GM21367 (cell line): ENCODE measurements at regions not wholly inside any gene's neighbourhood (a gene's known extent, or its start where the extent isn't known, plus 50 kb on each side); places are given as distances from the start of the nearest gene placed in this dataset.

Source experiments
- ATAC-seq: cut with Tn5 transposase; IDR thresholded peaks from one replicate; pipeline ENCODE4 v1.9.1; 2021; ENCODE audit not compliant: unreplicated experiment

DNA sequence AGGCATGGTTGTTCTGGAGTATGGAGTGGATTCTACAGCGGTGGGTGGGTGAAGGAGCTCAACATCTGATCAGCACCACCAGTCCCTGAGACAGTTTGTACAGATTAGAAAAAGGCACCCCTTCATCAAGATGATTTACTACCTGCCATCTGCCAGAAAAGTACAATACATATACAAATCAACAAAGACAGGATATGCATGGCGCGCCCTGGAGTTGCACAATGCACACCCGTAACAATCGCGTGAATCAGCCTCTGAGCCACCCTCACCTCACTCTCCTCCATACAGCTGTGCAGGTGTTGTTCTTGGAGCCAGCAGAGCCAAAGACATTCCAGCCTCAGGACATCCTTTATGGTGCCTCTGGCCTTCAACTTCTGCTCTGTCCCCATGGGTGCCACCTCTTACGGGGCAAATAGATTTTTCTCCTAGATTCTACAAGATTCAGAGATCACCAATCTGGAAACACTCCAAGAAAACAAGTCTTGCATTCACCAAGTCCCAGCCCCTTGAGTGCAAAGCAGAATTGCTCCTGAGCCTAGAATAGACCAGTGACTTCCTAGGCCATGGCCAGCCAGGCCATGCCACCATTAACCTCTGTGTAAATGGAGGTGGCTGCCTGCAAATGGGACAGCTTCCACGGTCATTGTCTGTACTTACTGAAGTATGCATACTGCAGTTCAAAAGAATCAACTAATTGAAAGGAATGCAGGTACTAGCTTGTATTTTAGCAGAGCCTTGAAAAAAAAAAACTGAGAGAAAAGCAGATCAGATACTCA lies 490.9 kb downstream of the SOX6 start:
- ATAC-seq = no peak

DNA sequence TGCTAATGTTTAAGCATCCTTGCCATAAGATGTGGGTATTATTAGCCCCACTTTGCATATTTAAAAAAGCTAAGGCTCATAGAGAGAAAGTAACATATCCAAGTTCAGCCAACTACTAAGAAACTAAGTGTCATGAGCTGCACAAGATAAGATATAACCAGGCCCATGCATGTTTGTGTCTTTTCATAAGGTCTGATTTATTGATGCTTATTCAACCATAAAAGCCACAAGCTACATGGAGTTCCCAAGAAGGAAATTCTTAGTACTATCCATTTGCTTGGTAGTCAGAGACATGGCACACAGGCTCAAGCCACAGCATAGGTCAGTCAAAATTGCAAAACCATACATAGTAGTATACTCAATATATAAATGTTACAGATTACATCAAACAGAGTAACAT lies 488.5 kb downstream of the SOX6 start:
- no peak for ATAC-seq

DNA sequence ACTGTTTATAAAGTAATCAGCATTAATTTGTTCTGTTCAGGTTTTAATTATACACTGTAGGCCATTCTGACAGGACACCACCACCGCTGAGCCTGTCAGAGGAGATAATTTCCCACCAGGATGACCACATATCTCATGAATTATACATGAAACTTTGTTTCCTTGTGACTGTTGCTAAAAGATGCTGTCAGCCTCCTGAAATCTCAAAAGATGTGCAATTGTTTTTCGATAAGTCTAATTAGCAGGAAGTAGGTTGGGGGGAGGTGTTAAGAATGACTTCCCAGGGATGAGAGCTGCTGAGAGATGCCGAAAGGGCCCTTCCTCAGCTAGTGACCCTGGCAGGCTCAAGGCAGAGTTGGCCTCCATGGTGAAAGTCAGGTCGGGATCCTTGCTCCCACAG lies 485.4 kb downstream of the SOX6 start:
- no peak for ATAC-seq

DNA sequence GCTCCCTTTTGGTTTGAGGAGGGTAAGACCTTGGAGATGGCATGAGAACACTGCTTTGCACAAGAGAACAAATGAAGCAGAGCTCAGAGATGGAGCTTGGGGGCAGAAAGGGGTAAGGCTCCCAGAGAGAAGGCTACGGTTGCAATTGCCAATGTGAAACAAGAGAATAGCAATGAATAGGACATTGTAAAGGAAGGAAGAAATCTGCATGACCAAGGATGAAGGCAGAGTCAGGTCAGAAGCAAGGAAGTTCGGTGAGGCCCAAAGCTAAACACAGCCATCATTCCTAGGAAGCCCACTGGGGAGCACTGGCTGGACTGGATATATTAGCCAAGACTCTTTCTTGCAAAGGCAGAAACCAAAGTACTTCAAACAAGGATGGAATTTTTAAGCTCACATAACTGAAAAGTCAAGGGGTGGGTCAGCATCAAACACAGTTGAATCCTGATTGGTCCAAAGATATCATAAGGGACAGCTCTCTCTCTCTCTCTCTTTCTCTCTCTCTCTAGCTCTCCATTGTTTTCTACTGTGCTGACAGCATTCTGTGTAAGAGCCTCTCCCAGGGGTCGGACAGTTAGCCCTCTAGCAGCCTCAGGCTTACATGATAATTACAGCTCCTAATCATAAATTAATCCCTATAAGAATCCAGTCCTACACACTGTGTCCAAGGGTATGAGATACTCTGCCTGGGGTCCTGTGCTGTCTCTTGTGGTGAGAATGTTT lies 484.3 kb downstream of the SOX6 start:
- ATAC-seq = no peak

DNA sequence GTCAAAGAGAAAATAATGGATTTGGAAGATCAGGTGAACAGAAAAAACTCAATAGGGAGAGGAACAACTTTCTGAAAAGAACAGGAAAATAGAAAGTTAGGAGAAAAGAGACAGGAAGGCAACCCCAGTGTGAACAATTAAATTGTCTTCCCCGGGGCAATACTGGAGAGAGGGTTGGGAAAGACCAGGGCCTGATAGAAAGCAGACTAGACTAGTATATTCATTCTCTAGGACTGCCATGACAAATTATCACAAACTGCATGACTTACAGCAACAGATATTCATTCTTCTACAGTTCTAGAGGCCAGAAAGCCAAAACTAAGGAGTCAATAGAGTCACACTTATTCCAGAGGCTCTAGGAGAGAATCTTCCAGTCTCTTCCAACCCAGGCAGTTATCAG lies 482.8 kb downstream of the SOX6 start:
- no peak for ATAC-seq

DNA sequence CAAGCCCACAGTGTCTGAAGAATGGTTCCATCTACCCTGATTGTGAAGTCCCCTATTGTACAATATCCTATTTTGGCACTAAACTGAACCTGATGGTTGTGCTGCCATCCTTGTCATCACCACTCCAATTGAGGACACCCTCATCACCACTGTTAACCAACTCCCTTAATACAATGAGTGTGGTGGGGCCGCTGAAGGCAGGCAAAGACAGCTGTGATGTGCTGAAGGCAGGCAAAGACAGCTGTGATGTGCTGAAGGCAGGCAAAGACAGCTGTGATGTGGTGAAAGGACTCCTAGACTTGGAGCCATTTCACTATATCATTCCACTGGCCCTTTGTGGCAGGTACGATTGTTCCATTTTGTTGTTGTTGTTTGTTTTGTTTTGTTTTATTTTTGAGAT lies 481.6 kb downstream of the SOX6 start:
- ATAC-seq = no peak

DNA sequence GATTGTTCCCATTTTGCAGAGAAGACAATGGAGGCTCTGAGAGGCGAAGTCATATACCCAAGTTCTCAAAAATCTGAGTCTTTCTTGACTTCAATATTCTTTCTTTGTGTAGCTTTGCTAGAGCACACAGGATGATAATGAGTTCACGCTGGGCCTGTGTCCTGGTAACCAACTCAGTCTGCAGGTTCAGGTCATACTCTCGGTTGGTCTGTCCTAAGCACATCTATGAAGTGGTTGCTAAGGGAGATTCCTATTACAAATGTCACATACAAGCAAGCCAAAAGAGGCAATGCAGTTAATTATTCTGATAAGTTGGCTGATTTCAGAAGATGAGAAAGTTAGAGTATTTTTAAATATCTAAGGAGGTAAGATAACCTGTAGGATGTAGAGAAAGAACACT lies 481.0 kb downstream of the SOX6 start:
- ATAC-seq = no peak

DNA sequence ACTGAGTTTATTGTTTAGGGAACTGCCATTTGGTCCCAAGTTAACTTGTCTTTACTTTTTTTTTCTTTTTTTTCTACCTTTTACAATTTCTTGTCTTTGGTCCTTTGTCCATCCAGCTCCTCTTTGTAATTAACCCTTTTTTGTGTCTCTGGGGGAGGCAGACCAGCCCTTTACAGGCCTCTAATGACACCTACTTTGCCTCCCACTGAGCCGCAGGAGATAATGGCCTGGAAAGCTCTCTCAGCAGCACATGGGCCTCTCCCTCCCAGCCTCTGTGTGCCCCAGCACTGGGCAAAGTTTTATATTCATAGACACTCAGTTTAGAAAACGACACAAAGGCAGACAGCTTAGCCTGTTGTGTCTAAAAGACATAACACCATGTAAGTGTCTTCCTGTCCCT lies 480.4 kb downstream of the SOX6 start:
- no peak for ATAC-seq

DNA sequence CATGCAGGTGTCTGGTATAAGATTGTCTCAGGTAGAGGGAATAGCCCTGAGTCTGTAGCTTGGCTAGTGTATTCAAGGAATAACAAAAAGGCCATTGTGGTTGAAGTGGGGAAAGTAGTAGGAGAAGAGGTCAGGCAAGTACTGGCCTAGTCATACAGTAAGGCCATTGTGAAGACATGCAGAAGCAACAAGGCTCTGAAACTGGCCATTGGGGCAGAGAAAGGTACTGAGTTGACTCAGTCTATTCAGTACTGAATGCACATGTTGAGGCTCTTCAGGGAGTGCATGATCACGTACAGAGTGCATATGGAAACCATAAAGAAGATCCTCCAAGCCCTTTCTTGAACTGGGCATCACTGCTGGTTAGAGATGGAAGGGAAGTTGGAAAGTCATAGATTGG lies 477.6 kb downstream of the SOX6 start:
- no peak for ATAC-seq

DNA sequence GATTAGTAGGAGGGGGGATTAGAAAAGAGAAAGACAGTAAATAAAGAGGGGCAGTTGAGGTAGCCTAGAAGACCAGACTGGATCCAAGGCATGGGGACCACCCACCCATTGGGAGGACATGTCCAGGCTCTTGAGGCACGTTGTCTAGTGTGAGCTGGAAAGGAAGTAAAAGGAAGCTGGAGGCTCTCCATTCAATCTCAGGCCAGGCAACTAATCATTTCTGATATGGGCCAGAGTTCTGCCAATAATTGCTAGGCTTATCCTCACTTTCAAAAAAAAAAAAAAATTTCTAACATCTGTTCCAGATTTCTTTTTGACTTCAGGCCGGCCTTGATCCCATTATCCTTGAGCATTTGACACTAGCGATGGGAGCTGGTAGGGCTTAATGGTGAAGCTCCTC lies 476.1 kb downstream of the SOX6 start:
- no peak for ATAC-seq

DNA sequence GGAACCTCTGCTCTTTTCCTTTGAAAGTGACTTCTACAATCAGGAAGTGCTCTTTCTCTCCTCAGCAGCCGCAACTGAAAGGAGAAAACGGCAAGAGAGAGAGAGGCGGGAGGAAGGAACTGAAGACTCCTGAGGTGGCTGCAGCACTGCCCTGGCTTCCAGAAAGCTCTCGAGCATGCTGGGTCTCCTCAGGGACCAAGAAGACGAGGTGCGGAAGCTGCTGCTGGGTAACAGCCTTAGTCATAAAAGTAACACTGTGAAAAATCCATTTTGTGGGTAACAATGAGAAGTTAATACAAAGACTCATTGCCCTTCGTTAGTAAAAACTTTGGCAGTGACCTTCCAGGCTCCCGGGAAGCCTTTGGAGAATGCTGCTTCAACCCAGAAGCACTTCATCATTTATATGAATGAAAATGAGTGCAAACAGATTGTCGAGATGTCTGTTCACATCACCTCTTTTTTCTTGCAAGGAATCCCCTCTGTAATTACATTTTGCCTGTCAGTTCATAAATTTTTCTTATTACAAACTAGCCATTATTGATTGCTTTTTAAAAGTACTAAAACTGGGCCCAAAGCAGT lies 473.4 kb downstream of the SOX6 start:
- ATAC-seq = no peak

DNA sequence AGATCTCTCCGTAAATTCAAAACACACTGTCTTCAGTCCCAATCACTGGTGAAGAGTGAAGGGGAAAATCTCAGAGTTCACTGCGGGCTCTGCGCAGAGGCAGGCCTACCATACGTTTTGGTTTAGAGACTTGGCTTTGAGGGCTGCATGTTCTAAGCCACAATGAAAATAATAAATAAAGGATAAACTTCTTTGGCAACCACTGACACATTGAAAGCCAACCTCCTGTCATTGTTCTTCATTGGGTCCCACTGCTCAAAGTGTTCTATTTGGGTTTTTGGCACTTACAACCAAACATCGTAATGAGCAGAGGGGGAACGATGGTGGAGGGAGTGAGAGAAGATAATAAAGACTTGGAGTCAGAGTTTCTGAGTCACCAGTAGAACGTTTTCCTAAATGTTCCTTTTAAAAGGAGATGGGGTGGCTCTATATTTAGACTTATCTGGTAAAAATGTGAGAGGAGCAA lies 472.9 kb downstream of the SOX6 start:
- no peak for ATAC-seq

DNA sequence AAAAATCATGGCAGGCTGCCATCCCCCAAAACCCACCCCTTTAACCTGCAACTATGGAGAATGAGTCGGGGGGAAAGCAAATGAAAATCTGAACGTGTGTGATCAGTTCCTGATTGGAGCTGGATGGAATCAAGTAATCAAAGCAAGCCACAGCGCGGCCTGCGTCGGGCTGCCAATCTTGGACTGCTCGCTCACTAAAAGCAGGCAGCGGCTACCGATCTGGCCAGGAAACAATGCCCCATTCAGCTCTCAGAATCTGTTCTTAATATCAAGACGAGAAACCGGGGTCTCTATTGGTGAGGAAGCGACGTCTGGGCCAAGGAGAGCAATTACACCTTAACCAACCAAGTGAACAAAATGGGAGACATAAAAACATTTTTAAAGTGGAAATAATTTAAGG lies 472.2 kb downstream of the SOX6 start:
- ATAC-seq = no peak

DNA sequence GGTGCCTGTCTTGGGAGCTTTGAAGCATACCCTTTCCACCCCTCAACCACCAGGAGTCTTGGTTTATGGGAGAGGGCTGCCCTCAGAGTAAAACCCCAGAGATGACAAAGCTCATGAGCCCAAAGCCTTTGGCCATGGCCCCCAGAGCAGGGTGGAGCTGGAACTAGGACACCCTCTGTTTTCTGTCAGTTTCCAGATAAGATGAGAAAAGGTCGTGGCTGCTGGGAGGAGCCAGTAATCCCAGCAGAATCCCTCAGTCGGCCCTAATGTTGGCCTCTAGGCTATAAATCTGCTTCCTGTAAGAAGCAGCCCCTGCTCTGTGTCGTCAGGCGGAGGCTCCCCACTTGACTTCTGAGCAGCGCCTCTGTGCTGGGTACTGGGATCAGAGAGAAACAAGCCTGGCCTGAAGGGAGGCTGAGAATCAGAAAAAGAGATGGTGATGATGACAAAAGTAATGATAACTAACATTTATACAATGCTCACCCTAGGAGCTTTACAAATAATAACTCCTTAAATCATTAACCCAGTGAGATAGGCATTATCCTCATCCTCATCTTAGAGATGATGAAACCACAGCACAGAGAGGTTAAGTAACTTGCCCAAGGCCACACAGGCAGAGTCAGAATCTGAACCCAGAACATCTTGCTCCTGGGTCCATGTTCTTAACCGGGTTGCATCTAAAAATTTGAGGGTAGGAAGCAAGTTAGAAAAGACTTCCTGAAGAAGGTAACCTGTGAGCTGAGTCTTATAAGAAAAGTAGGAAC lies 471.4 kb downstream of the SOX6 start:
- no peak for ATAC-seq

DNA sequence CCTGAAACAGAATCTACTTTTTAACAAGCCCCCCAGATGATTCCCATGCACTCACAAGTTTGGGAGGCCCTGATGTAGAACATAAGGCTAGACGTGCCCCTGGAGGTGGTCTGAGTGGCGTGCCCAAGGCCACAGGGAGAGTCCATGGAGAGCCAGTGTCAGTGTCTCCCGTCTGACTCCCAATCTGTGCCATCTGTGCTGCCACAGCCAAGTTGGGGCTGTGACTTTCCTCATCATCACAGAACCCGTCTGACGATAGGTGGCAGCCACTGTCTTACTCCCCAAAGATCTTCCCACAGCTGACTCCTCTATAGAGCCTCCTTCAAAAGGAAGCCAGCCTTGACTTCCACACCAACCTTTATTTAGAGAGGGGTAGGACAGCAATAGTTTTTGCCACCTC lies 470.5 kb downstream of the SOX6 start:
- no peak for ATAC-seq

DNA sequence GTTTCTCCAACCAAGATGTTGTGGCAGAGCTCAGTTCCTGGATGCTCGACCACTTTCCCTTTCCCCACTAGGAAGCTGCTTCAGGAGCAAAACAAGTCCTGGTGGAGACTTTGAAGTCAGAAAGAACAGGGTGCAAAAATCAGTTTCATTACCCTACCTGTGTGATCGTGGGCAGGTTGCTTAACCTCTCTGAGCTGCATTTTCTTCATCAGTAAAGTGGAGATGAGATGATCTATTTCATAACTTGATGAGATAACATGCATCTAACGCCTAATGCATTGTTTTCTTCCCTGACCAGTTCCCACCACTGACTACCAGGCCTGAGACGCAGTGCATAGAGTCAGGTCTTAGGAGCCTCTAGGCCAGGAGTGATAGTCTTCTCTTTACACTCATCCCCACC lies 470.0 kb downstream of the SOX6 start:
- ATAC-seq = no peak

DNA sequence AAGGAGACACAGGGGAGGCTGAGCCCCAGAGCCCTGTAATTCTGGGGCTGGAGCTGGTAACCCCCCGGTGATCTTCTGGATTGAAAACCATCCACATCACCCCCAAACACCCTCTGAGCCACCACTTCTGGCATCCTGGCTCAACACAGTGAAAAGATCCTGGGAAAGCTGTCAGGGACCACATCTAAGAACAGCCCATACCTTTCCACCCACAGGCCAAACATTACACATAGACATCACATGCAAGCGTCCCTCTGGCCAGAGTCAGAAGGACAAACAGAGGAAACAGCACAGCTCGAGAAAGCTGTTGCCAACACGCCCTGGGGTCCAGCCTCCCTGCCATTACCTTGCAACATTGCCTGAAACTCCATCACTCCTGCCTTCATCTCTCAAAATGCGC lies 469.5 kb downstream of the SOX6 start:
- ATAC-seq = no peak

DNA sequence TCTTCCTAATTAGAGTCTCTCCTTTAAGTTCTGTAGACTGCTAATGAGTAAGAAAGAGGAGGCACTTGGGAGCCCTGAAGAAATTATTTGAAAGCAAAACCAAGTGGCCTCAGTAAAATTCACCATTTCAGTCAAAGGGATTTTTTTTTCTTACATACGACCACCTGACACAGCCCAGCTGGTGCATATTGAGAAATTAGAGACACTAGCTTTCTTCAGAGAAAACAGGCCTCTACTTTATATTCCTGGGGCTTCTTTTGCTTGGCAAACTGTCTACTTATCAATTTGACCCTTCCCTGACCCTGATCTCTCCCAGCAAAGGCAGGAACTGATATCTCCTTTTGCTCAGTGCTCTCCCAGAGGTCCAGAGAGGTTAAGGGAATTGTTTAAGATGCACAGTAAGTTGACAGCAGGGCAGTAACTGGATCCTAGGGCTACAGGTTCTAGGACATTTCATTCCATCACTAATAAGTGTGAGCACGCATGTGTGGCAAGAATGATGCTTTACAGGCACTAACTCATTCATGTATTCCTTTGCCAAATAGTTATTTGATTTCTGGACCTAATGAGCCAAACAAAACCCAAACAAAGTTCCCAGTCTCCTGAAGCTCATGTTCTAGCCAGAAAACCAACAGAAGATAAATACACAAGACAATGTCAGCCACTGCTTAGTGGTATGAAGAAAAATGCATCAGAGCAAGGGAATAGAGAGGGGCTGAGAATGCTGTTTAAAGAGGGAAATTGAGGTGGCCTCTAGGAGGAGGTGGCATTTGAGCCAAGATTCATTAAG lies 467.6 kb downstream of the SOX6 start:
- no peak for ATAC-seq

DNA sequence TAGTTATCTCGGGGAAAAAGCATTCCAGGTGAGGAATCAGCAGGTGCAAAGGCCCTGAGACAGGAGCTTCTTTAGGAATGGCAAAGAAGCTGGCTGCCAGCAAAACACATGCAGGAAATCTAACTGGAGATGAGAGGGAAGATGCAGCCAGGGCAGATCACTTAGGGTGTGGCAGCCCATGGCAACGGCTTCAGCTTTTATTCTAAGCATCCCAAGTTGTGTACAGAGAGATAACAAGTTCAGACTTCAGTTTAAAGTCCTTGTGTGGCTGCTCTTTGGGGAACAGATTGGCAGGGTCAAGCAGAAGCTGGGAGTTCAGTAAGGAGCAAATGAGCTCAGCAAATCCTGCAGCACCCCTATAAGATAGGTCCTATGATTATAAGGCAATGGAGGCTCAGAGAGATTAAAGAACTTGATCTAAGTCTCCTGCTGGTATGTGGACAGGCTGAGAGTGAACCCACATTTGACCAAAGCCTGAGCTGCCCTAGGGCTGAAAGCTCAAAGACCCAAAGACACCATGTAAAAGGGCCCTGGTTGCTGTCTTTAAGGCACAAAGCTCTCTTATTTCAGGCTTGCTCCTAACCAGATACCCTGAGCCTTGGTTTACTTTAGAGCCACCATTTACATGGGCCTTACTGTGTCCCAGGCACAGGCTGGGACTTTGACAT lies 466.8 kb downstream of the SOX6 start:
- no peak for ATAC-seq

DNA sequence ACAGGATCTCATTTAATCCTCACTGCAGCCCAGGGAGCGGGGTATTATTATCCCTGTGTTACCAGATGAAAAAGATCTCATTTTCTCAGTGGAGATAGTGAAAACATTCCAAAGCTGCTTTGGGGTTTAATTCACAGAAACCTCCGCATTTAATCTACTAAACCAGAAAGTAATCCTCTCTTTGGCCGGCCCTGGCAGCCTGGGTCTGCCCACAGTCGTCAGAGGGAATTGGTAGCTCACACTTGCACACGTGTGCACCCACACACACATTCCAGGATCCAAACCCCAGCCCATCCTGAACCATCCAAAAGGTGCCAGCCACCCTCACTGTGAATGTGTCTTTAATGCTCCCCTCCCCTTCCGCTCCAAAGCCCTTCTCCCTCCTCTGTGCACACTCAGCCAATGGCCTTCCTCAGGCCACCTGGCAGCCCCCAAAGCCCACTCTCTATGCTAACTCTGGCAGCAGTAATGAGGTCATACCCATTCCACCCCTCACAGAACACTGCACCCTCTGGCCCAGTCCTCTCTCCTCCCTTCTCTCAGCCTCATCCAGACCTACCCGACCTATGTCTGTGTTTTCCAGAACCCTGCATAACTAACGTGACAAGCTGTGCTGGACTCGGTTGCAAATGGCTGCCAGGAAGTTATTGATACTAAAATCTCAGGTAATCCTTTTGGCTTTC lies 466.2 kb downstream of the SOX6 start:
- ATAC-seq = no peak
